CD8-positive, alpha-beta memory T cell (primary cell): ENCODE measurements at regions not wholly inside any gene's neighbourhood (a gene's known extent, or its start where the extent isn't known, plus 50 kb on each side); places are given as distances from the start of the nearest gene placed in this dataset.
A peak's percentile ranks its signal among the peaks of the same experiment; 100 is the strongest.
"Not testable (repeated sequence)": the region's sequence is repeated elsewhere in the genome, so short reads cannot be mapped to it uniquely, and the experiment has no call there.

Source experiments
- CTCF ChIA-PET: fragments of 350-600 bp; sonication (Branson Sonifier 250); formaldehyde crosslinking; loops from one replicate; lab custom pipeline; 2021; ENCODE audit warnings: antibody characterized with exemption; lab: Charles Lee
- POLR2A ChIA-PET: fragments of 350-600 bp; sonication (Branson Sonifier 250); formaldehyde crosslinking; loops from one replicate; lab custom pipeline; 2021; ENCODE audit warnings: antibody characterized with exemption; lab: Charles Lee
- DNase-seq, 5 donors: peaks; one replicate each; pipeline versions ENCODE4 v3.0.0 to v3.0.0-alpha.2; 2020 to 2022; ENCODE audit warnings: mixed read lengths in 1 of 5
- H3K27ac ChIP-seq: one replicate; pipeline ENCODE4 v1.7.0; 2013; ENCODE audit warnings: low read depth, mild to moderate bottlenecking, low read length, moderate library complexity
- H3K27me3 ChIP-seq: 2 replicates; pipeline ENCODE4 v1.7.0; 2013; ENCODE audit warnings: low read length, mild to moderate bottlenecking; ENCODE audit not compliant: insufficient read depth, poor library complexity, severe bottlenecking
- H3K36me3 ChIP-seq: 2 replicates; pipeline ENCODE4 v1.7.0; 2013; ENCODE audit warnings: mild to moderate bottlenecking, low read length, moderate library complexity; ENCODE audit not compliant: insufficient read depth
- H3K4me1 ChIP-seq: 2 replicates; pipeline ENCODE4 v1.7.0; 2013; ENCODE audit warnings: mild to moderate bottlenecking, low read length, moderate library complexity; ENCODE audit not compliant: insufficient read depth
- H3K4me3 ChIP-seq: 2 replicates; pipeline ENCODE4 v1.7.0; 2013; ENCODE audit warnings: mild to moderate bottlenecking, low read length
- H3K9me3 ChIP-seq: 2 replicates; pipeline ENCODE4 v1.7.0; 2013; ENCODE audit warnings: mild to moderate bottlenecking, low read length
- H3K27ac Mint-ChIP-seq, 8 donors: one replicate each; pipeline ENCODE4 v1.8.0; 2020 to 2021; ENCODE audit warnings: mixed read lengths in 8 of 8, mild to moderate bottlenecking in 6 of 8, inconsistent platforms in 3 of 8, moderate library complexity in 3 of 8
- H3K27me3 Mint-ChIP-seq, 2 donors: one replicate each; pipeline ENCODE4 v1.8.0; 2020 to 2021; ENCODE audit warnings: mixed read lengths in 2 of 2, mild to moderate bottlenecking in 1 of 2, moderate library complexity in 1 of 2
- H3K36me3 Mint-ChIP-seq, 3 donors: one replicate each; pipeline ENCODE4 v1.8.0; 2020 to 2021; ENCODE audit warnings: mixed read lengths in 3 of 3, inconsistent platforms in 1 of 3, mild to moderate bottlenecking in 1 of 3
- H3K4me1 Mint-ChIP-seq, 3 donors: one replicate each; pipeline ENCODE4 v1.8.0; 2020 to 2021; ENCODE audit warnings: mixed read lengths in 3 of 3, inconsistent platforms in 1 of 3, mild to moderate bottlenecking in 1 of 3
- H3K4me3 Mint-ChIP-seq, 7 donors: one replicate each; pipeline ENCODE4 v1.8.0; 2020 to 2021; ENCODE audit warnings: mixed read lengths in 7 of 7, mild to moderate bottlenecking in 6 of 7, moderate library complexity in 4 of 7, inconsistent platforms in 2 of 7
- H3K9me3 Mint-ChIP-seq, 5 donors: one replicate each; pipeline ENCODE4 v1.8.0; 2020 to 2022; ENCODE audit warnings: mixed read lengths in 5 of 5, mild to moderate bottlenecking in 3 of 5, moderate library complexity in 2 of 5, inconsistent platforms in 1 of 5

- peaks cover 6 to 13% (median 8%) of the 10 kb centered on the region in 5 donors for H3K9me3 Mint-ChIP-seq
- H3K36me3 Mint-ChIP-seq: peaks cover 2 to 8% (median 2%) of the 10 kb centered on the region in 3 donors
- peaks cover 0 to 1% of the 10 kb centered on the region in 2 donors for H3K27me3 Mint-ChIP-seq
- Histone ChIP-seq H3K4me3 (no peak overlapping the region), H3K27me3 (no peaks in the 10 kb centered on the region), H3K9me3 (no peaks in the 10 kb centered on the region), H3K4me1 (no peaks in the 10 kb centered on the region), H3K27ac (no peak overlapping the region), H3K36me3 (no peaks in the 10 kb centered on the region)
- ChIA-PET POLR2A (no interaction called here), CTCF (no interaction called here)
- no peak for DNase-seq
- peaks cover 0 to 4% (median 2%) of the 10 kb centered on the region in 3 donors for H3K4me1 Mint-ChIP-seq
- peak overlapping the region in 1 of 8 donors; percentile 43 for H3K27ac Mint-ChIP-seq
- H3K4me3 Mint-ChIP-seq: no peak overlapping the region
These were observed 65.1 kb upstream of the PIP4K2A start for GRCh38 chr10:22779331-22780019.

- H3K4me1 Mint-ChIP-seq: peaks cover 0 to 4% (median 2%) of the 10 kb centered on the region in 3 donors
- CTCF ChIA-PET: no interaction called here
- DNase-seq: no peak
- H3K27me3 Mint-ChIP-seq: peaks cover 0 to 3% of the 10 kb centered on the region in 2 donors
- Histone ChIP-seq H3K27ac (no peak overlapping the region), H3K27me3 (no peaks in the 10 kb centered on the region), H3K9me3 (no peaks in the 10 kb centered on the region), H3K4me1 (no peaks in the 10 kb centered on the region), H3K4me3 (no peak overlapping the region), H3K36me3 (no peaks in the 10 kb centered on the region)
- POLR2A ChIA-PET: no interaction called here
- no peak overlapping the region for H3K4me3 Mint-ChIP-seq
- no peak overlapping the region for H3K27ac Mint-ChIP-seq
- H3K36me3 Mint-ChIP-seq: peaks cover 2 to 19% (median 4%) of the 10 kb centered on the region in 3 donors
- H3K9me3 Mint-ChIP-seq: peaks cover 6 to 14% (median 11%) of the 10 kb centered on the region in 5 donors
These were observed 59.7 kb upstream of the PIP4K2A start for GRCh38 chr10:22774102-22774501.

- DNase-seq, CTCF ChIA-PET, H3K9me3 ChIP-seq, H3K36me3 ChIP-seq, H3K4me1 Mint-ChIP-seq, POLR2A ChIA-PET, H3K27me3 ChIP-seq, H3K4me1 ChIP-seq, H3K27ac ChIP-seq, H3K4me3 ChIP-seq, H3K4me3 Mint-ChIP-seq, H3K27me3 Mint-ChIP-seq: not testable (repeated sequence)
- Mint-ChIP-seq H3K9me3 (peaks cover under 1 to 14% (median 6%) of the 10 kb centered on the region in 5 donors), H3K27ac (peak overlapping the region in 1 of 8 donors; percentile 50), H3K36me3 (peaks cover 0 to 20% (median 4%) of the 10 kb centered on the region in 3 donors)
These were observed 57.3 kb upstream of the PIP4K2A start for GRCh38 chr10:22771631-22772030.

- CTCF ChIA-PET: no interaction called here
- Histone ChIP-seq H3K27ac (no peak overlapping the region), H3K4me3 (no peak overlapping the region), H3K36me3 (no peaks in the 10 kb centered on the region), H3K4me1 (no peaks in the 10 kb centered on the region), H3K9me3 (no peaks in the 10 kb centered on the region), H3K27me3 (no peaks in the 10 kb centered on the region)
- DNase-seq: no peak
- H3K27ac Mint-ChIP-seq: no peak overlapping the region
- H3K4me1 Mint-ChIP-seq: no peaks in the 10 kb centered on the region
- H3K9me3 Mint-ChIP-seq: peaks cover 0 to 9% (median 1%) of the 10 kb centered on the region in 5 donors
- peaks cover 0 to 17% (median 4%) of the 10 kb centered on the region in 3 donors for H3K36me3 Mint-ChIP-seq
- POLR2A ChIA-PET: no interaction called here
- H3K4me3 Mint-ChIP-seq: no peak overlapping the region
- peaks cover 0 to 3% of the 10 kb centered on the region in 2 donors for H3K27me3 Mint-ChIP-seq
These were observed 55.9 kb upstream of the PIP4K2A start for GRCh38 chr10:22770270-22770669.

- Histone ChIP-seq H3K27me3 (no peaks in the 10 kb centered on the region), H3K27ac (no peak overlapping the region), H3K36me3 (no peaks in the 10 kb centered on the region), H3K4me1 (no peaks in the 10 kb centered on the region), H3K9me3 (no peaks in the 10 kb centered on the region), H3K4me3 (no peak overlapping the region)
- Mint-ChIP-seq H3K27ac (no peak overlapping the region), H3K4me3 (no peak overlapping the region), H3K4me1 (no peaks in the 10 kb centered on the region), H3K27me3 (peaks cover 0 to 3% of the 10 kb centered on the region in 2 donors), H3K9me3 (peaks cover 0 to 9% (median 1%) of the 10 kb centered on the region in 5 donors), H3K36me3 (peaks cover 0 to 17% (median 4%) of the 10 kb centered on the region in 3 donors)
- DNase-seq: no peak
- CTCF ChIA-PET: no interaction called here
- POLR2A ChIA-PET: no interaction called here
These were observed 53.5 kb upstream of the PIP4K2A start for GRCh38 chr10:22767859-22768258.

GRCh38 chr10:22766693-22767092 is 52.3 kb upstream of the PIP4K2A start:
- Mint-ChIP-seq H3K9me3 (peaks cover 0 to 9% (median 1%) of the 10 kb centered on the region in 5 donors), H3K4me1 (no peaks in the 10 kb centered on the region), H3K36me3 (peaks cover 0 to 12% (median 4%) of the 10 kb centered on the region in 3 donors), H3K4me3 (no peak overlapping the region), H3K27me3 (peaks cover 2 to 3% of the 10 kb centered on the region in 2 donors), H3K27ac (no peak overlapping the region)
- Histone ChIP-seq H3K27me3 (no peaks in the 10 kb centered on the region), H3K4me1 (no peaks in the 10 kb centered on the region), H3K27ac (no peak overlapping the region), H3K36me3 (no peaks in the 10 kb centered on the region), H3K9me3 (no peaks in the 10 kb centered on the region), H3K4me3 (no peak overlapping the region)
- CTCF ChIA-PET: no interaction called here
- POLR2A ChIA-PET: no interaction called here
- no peak for DNase-seq

- Mint-ChIP-seq H3K36me3 (peaks cover 0 to 12% (median 4%) of the 10 kb centered on the region in 3 donors), H3K27ac (no peak overlapping the region), H3K9me3 (peaks cover 0 to 9% (median 0%) of the 10 kb centered on the region in 5 donors), H3K27me3 (peaks cover 2 to 3% of the 10 kb centered on the region in 2 donors), H3K4me3 (no peak overlapping the region), H3K4me1 (no peaks in the 10 kb centered on the region)
- ChIA-PET POLR2A (no interaction called here), CTCF (no interaction called here)
- no peak for DNase-seq
- no peaks in the 10 kb centered on the region for H3K27me3 ChIP-seq
- H3K4me1 ChIP-seq: no peaks in the 10 kb centered on the region
- no peak overlapping the region for H3K27ac ChIP-seq
- H3K4me3 ChIP-seq: no peak overlapping the region
- no peaks in the 10 kb centered on the region for H3K36me3 ChIP-seq
- H3K9me3 ChIP-seq: no peaks in the 10 kb centered on the region
These were observed 51.5 kb upstream of the PIP4K2A start for GRCh38 chr10:22765660-22766547.

GRCh38 chr10:22764639-22765038 is 50.3 kb upstream of the PIP4K2A start:
- no peak overlapping the region for H3K27ac ChIP-seq
- peaks cover 2 to 3% of the 10 kb centered on the region in 2 donors for H3K27me3 Mint-ChIP-seq
- H3K9me3 ChIP-seq: no peaks in the 10 kb centered on the region
- H3K27me3 ChIP-seq: no peaks in the 10 kb centered on the region
- H3K4me3 Mint-ChIP-seq: no peak overlapping the region
- H3K36me3 ChIP-seq: no peaks in the 10 kb centered on the region
- no peaks in the 10 kb centered on the region for H3K4me1 Mint-ChIP-seq
- DNase-seq: no peak
- peaks cover 0 to 5% (median 0%) of the 10 kb centered on the region in 5 donors for H3K9me3 Mint-ChIP-seq
- peaks cover 0 to 13% (median 2%) of the 10 kb centered on the region in 3 donors for H3K36me3 Mint-ChIP-seq
- CTCF ChIA-PET: no interaction called here
- H3K4me3 ChIP-seq: no peak overlapping the region
- POLR2A ChIA-PET: no interaction called here
- no peak overlapping the region for H3K27ac Mint-ChIP-seq
- H3K4me1 ChIP-seq: no peaks in the 10 kb centered on the region
